ENCODE measurements at regions not wholly inside any gene's neighbourhood (a gene's known extent, or its start where the extent isn't known, plus 50 kb on each side); places are given as distances from the start of the nearest gene placed in this dataset.
A peak's percentile ranks its signal among the peaks of the same experiment; 100 is the strongest.

DNA sequence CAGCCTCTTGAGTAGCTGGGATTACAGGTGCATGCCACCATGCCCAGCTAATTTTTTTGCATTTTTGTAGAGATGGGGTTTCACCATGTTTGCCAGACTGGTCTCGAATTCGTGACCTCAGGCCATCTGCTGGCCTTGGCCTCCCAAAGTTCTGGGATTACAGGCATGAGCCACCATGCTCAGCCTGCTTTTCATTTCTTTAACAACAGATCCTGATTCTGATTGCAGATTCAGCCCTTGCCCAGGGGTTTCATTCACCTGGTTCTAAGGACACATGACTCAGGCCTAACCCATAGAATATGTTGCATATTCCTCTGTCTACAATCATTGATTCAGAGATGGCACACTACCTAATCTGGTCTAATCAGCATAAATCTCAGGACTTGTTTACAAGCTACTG lies 56.1 kb upstream of the CCDC112 start:
- in situ Hi-C loops (cut with MboI; ENCODE audit: low sequenced_read_pairs in 4 of 4) (no loop called here), intact Hi-C loops (cut with DNase I; ENCODE audit: low total_unique reads) (no loop called here)
- no peaks in the 10 kb centered on the region for H3K27me3 ChIP-seq
- no peak overlapping the region for H3K27ac ChIP-seq
- DNase-seq = no peak
- no peaks in the 10 kb centered on the region for H3K36me3 ChIP-seq
- H3K4me1 ChIP-seq = peaks cover 13 to 16% of the 10 kb centered on the region in 2 donors
- H3K9me3 ChIP-seq = no peaks in the 10 kb centered on the region
- TF ChIP-seq, protein P1, sequence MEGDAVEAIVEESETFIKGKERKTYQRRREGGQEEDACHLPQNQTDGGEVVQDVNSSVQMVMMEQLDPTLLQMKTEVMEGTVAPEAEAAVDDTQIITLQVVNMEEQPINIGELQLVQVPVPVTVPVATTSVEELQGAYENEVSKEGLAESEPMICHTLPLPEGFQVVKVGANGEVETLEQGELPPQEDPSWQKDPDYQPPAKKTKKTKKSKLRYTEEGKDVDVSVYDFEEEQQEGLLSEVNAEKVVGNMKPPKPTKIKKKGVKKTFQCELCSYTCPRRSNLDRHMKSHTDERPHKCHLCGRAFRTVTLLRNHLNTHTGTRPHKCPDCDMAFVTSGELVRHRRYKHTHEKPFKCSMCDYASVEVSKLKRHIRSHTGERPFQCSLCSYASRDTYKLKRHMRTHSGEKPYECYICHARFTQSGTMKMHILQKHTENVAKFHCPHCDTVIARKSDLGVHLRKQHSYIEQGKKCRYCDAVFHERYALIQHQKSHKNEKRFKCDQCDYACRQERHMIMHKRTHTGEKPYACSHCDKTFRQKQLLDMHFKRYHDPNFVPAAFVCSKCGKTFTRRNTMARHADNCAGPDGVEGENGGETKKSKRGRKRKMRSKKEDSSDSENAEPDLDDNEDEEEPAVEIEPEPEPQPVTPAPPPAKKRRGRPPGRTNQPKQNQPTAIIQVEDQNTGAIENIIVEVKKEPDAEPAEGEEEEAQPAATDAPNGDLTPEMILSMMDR (IDR thresholded peaks at IDR 0.05 in 4 of 5, conservative IDR thresholded peaks at IDR 0.05 in 1 of 5) = no peak
- no peak for TF ChIP-seq POLR2A (IDR thresholded peaks at IDR 0.05)
- H3K4me3 ChIP-seq = no peak overlapping the region
- no peak for ATAC-seq

DNA sequence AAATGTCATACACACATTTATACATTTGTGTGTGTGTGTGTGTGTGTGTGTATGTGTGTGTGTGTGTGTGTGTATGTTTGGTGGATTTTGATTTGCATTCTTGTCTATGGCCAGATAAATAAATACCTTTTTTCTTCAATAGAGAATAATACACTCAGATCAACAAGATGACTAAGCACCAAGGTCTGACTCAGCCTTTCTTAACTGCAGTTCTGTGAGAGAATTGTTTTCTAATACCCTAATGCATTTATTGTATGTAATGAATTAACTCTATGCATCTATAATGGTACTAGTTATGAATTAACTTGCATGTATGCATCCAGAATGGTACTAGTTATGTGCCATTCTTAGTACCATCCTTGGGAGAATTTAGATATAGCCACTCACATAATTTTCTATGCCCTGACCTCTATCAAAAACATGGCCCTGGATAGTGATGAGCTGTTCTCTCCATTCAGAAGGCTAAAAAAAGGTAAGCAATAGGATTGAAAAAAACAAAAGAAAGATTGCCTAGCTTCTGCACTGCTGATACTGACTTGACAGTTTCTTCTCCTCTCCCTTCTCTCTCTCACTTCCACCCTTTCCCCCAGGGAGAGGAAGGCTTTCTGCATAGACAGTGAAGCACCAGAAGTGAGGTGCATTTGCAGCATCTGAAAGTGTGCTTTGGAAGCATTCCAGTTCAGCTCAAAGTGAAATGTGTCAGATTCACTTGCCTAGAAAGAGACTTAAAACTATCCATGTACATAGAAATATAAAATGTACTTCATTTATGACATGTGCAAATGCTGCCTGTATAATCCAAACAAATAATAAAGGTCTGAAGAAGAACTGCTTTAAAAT lies 55.1 kb upstream of the CCDC112 start:
- Histone ChIP-seq H3K27me3 (no peaks in the 10 kb centered on the region), H3K36me3 (no peaks in the 10 kb centered on the region), H3K9me3 (no peaks in the 10 kb centered on the region), H3K4me3 (no peak overlapping the region), H3K27ac (peak overlapping the region in 2 of 4 donors; percentile 13 to 19), H3K4me1 (peaks cover 13 to 16% of the 10 kb centered on the region in 2 donors)
- no peak for ATAC-seq
- no peak for TF ChIP-seq POLR2A (IDR thresholded peaks at IDR 0.05)
- TF ChIP-seq, protein P1 (IDR thresholded peaks at IDR 0.05 in 4 of 5, conservative IDR thresholded peaks at IDR 0.05 in 1 of 5) = no peak
- intact Hi-C loops (cut with DNase I; ENCODE audit: low total_unique reads) (no loop called here), in situ Hi-C loops (cut with MboI; ENCODE audit: low sequenced_read_pairs in 4 of 4) (no loop called here)
- DNase-seq = no peak

DNA sequence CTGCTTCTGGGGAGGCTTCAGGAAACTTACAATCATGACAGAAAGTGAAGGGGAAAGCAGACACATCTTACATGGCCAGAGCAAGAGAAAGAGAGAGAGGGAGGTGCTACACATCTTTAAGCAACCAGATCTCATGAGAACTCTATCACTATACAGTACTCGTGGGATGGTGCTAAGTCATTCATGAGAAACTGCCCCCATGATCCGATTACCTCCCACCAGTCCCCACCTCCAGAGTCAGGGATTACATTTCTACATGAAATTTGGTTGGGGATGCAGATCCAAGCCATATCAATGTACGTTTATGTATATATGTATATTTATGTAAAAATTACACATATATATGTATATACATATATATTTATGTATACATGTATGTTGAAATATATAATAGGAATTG lies 54.4 kb upstream of the CCDC112 start:
- no peaks in the 10 kb centered on the region for H3K9me3 ChIP-seq
- H3K27ac ChIP-seq = no peak overlapping the region
- DNase-seq = no peak
- no peaks in the 10 kb centered on the region for H3K36me3 ChIP-seq
- TF ChIP-seq POLR2A (IDR thresholded peaks at IDR 0.05) = no peak
- TF ChIP-seq, protein P1 (IDR thresholded peaks at IDR 0.05 in 4 of 5, conservative IDR thresholded peaks at IDR 0.05 in 1 of 5) = no peak
- ATAC-seq = no peak
- in situ Hi-C loops (cut with MboI; ENCODE audit: low sequenced_read_pairs in 4 of 4) (no loop called here), intact Hi-C loops (cut with DNase I; ENCODE audit: low total_unique reads) (no loop called here)
- no peak overlapping the region for H3K4me3 ChIP-seq
- peaks cover 13 to 16% of the 10 kb centered on the region in 2 donors for H3K4me1 ChIP-seq
- H3K27me3 ChIP-seq = no peaks in the 10 kb centered on the region

DNA sequence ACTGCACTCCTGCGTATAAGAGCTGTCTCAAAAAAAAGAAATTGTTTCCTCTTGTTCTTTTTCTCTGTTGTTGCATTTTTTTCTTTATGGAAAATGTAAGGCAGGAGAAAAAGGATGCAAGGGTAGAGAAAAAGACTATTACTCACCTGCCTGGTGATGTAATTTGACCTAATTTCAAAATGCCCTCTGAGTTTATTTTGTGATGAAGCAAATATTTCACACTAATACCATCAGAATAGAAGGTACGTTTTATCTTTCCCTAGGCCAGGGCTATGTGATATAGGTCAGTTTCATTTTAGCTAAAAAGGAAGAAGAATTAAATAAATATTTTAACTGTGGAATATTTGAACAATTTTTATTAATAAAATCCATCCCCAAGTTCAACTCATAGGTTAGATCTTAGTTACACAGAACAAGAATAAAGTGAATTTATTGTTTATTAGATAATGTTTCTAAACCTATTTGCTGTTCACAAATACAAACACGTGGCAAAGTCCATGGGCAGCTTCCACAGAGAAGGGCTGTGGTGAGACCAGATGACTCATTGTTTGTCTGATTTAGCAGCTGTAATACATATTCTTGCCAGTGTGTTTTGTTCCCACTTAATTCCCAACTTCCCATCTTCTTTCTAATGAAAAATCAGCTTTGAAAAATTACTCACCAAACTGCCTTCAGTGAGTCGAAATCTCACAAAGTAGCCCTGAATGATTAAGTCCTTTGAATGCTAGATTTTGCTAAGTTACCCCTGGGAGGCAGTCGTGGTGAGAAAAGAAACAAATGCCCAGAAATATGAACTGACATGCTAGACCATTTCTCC lies 52.8 kb upstream of the CCDC112 start:
- Histone ChIP-seq H3K27ac (peak overlapping the region; percentile 34 to 72 (median 40)), H3K4me3 (no peak overlapping the region), H3K9me3 (no peaks in the 10 kb centered on the region), H3K36me3 (no peaks in the 10 kb centered on the region), H3K4me1 (peaks cover 13 to 16% of the 10 kb centered on the region in 2 donors), H3K27me3 (no peaks in the 10 kb centered on the region)
- DNase-seq (peak; percentile 53 to 61), ATAC-seq (peak; percentile 96 to 98)
- intact Hi-C loops (cut with DNase I; ENCODE audit: low total_unique reads) (no loop called here), in situ Hi-C loops (cut with MboI; ENCODE audit: low sequenced_read_pairs in 4 of 4) (no loop called here)
- TF ChIP-seq, protein P1 (IDR thresholded peaks at IDR 0.05 in 4 of 5, conservative IDR thresholded peaks at IDR 0.05 in 1 of 5) = peak in 1 of 5 experiments; percentile 40
- no peak for TF ChIP-seq POLR2A (IDR thresholded peaks at IDR 0.05)
